ENCODE measurements at regions not wholly inside any gene's neighbourhood (a gene's known extent, or its start where the extent isn't known, plus 50 kb on each side); places are given as distances from the start of the nearest gene placed in this dataset.
A peak's percentile ranks its signal among the peaks of the same experiment; 100 is the strongest.

DNA sequence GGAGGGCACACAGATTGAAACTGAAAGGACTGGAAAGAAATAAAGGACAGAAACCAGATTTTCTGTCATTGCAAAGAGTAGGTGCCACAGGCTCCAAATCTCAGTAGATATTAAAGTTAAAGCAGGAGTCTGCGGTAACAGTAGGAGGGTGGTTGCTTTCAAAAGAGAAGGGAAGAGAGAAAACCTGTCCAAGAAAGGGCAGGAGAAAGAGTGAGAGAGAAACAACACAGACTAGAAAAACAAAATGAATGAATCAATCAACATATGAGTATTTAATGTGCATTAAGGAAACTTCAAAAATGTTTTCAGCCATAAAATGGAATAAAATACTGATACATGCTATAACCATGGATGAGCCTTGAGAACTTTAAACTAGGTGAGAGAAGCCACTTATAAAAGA is 143.1 kb upstream of the CTAGE1 start:
- TF ChIP-seq, protein P1, sequence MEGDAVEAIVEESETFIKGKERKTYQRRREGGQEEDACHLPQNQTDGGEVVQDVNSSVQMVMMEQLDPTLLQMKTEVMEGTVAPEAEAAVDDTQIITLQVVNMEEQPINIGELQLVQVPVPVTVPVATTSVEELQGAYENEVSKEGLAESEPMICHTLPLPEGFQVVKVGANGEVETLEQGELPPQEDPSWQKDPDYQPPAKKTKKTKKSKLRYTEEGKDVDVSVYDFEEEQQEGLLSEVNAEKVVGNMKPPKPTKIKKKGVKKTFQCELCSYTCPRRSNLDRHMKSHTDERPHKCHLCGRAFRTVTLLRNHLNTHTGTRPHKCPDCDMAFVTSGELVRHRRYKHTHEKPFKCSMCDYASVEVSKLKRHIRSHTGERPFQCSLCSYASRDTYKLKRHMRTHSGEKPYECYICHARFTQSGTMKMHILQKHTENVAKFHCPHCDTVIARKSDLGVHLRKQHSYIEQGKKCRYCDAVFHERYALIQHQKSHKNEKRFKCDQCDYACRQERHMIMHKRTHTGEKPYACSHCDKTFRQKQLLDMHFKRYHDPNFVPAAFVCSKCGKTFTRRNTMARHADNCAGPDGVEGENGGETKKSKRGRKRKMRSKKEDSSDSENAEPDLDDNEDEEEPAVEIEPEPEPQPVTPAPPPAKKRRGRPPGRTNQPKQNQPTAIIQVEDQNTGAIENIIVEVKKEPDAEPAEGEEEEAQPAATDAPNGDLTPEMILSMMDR (conservative IDR thresholded peaks at IDR 0.05; ENCODE audit: low read length): no peak
- no peak overlapping the region for H3K4me3 ChIP-seq (ENCODE audit: low read length)
- DNase-seq (ENCODE audit: low read depth): no peak

DNA sequence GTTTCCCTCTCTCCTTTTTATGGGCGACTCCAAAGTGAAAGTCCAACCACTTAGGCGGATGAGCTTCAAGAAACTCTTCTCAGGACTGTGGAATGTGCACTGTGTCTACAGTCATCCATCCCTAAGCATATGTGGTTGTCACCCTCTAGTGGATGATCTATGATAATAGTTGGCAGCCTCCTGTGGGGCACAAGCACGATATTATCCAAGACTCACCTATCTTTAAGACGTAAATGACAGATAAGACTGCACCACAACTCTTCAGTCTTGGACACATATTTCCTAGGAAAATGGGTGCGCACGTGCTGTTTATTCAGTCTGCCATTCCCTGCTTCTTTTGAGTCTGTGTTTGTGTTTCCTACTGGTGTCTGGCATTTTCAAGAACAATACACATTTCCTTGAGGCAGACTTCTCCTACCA is 145.5 kb upstream of the CTAGE1 start:
- TF ChIP-seq, protein P1 (conservative IDR thresholded peaks at IDR 0.05; ENCODE audit: low read length): peak; percentile 90
- H3K4me3 ChIP-seq (ENCODE audit: low read length): peak overlapping the region; percentile 23
- DNase-seq (ENCODE audit: low read depth): peak; percentile 90

DNA sequence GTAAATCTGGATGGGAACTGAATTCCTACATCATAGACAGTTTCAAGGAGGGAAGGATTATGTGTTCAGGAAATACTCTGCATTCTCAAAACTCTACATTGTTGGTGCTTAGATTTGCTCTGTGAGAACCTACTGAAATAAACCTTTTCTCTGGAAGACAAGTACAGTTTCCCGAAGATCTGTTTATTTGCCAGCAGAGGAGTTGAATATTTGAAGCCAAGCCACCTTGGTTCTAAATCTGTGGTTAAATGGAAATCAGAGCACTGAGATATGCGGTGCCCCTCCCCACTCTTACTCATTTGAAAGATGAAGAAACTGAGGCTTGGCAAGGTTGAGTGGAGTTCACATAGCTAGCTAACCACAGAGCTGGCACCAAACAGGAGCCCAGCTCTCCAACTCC is 146.3 kb upstream of the CTAGE1 start:
- H3K4me3 ChIP-seq (ENCODE audit: low read length): no peak overlapping the region
- DNase-seq (ENCODE audit: low read depth): peak; percentile 78
- TF ChIP-seq, protein P1 (conservative IDR thresholded peaks at IDR 0.05; ENCODE audit: low read length): no peak

DNA sequence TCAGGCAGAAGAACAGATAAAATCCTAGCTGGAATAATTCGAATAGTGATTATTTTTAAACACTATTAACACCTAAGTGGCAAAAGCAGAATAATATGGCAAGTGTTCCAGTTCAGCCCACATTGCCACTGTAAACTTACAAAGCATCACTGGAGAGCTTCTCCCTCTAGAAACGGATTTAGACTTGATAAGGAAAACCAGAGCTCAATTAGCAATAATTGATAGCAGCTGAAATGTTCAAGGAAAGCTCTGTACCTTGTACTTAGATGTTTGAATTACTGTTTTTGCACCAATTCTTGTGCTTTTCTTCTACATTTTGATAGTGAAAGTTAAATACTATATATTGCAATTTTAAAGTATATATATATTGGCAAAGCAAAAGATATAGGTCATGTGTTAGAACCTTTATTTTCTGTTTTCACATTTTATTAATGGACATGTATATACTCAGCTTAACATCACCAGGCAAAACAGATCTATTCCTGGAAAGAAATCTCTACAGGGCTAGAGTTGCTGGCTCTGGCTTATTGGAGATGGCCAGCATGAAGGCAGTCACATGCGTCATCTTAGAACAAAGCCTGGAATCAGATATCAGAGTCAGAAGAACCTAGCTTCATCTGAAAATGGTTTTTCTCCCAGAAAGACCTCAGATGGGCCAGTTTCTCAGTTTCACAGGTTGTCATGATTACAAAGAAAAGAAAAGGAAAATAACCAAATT is 149.1 kb upstream of the CTAGE1 start:
- TF ChIP-seq, protein P1 (conservative IDR thresholded peaks at IDR 0.05; ENCODE audit: low read length): no peak
- no peak overlapping the region for H3K4me3 ChIP-seq (ENCODE audit: low read length)
- DNase-seq (ENCODE audit: low read depth): no peak

DNA sequence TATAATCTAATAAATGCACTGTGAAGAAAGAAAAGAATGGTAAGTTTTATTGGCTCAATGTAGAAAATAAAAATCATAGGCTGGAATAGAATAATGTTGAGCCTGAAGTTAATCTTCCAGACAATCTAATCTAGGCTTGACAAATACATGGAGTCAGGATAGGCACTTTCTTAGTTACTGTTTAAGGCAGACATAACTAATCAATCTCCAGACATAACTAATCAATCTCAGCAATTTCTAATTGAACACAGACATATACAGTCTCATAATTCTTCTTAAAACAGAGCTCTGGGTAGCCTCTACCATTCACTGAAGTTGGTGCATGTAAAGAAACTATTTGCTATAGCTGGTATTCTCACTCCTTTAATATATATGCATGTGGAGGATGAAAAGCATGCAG is 150.1 kb upstream of the CTAGE1 start:
- no peak overlapping the region for H3K4me3 ChIP-seq (ENCODE audit: low read length)
- no peak for DNase-seq (ENCODE audit: low read depth)
- TF ChIP-seq, protein P1 (conservative IDR thresholded peaks at IDR 0.05; ENCODE audit: low read length): no peak

DNA sequence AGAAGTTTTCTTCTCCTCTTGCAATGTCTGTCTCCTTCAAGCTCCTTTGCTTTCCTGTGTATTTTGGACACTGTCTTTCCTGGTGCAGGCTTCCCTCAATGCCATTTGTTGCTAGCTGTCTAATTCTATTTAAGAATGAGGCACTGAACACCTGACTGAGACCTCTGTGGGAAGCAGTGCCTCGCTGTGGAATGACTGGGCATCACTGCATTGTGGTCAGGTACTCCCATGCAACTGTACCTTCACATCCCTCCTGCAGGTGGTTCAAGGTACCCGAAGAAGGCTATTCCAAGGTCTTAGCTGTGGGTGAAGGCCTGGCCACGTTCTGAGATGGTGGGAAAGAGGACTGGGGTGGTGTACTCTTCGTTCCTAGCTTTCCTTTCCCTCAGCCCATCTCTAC is 152.8 kb upstream of the CTAGE1 start:
- TF ChIP-seq, protein P1 (conservative IDR thresholded peaks at IDR 0.05; ENCODE audit: low read length): no peak
- no peak overlapping the region for H3K4me3 ChIP-seq (ENCODE audit: low read length)
- DNase-seq (ENCODE audit: low read depth): no peak

DNA sequence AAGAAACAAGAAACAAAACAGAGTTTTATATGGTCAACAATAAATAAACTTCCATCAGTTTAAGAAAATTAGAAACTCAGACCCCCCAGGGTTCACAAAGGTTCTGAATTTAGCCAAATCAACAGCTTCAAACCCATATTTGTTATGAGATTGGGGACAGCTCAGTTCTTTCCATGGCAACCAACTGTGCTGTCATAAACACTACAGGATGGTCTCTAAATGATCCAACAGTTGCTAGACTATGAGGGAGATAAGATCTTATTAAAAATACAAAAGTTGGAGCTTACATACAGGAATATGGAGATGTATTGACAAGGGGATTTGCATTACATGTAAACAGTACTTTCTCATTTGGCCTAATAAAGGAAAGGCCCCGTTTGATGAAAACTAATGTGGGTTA is 154.6 kb upstream of the CTAGE1 start:
- DNase-seq (ENCODE audit: low read depth): no peak
- TF ChIP-seq, protein P1 (conservative IDR thresholded peaks at IDR 0.05; ENCODE audit: low read length): no peak
- no peak overlapping the region for H3K4me3 ChIP-seq (ENCODE audit: low read length)
